ENCODE measurements at regions not wholly inside any gene's neighbourhood (a gene's known extent, or its start where the extent isn't known, plus 50 kb on each side); places are given as distances from the start of the nearest gene placed in this dataset.

DNA sequence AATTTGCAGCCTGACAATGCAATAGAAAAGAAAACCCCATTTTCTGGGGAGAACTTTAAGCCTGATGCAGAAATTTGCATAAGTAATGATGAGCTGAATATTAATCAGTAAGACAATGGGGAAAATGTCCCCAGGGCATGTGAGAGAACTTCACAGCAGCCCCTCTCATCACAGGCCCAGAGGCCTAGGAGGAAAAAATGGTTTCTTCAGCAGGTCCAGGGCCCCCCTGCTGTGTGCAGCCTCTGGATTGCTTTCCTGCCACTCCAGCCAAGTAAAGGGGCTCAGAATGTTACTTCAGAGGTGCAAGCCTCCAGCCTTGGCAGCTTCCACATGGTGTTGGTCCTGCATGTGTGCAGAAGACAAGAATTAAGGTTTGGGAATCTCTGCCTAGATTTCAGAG lies 900.3 kb upstream of the ROBO1 start:
- H3K9me3 ChIP-seq: peaks cover 9% of the 10 kb centered on the region
- no peak overlapping the region for H3K4me3 ChIP-seq
- no peaks in the 10 kb centered on the region for H3K36me3 ChIP-seq
- DNase-seq: no peak
- no peaks in the 10 kb centered on the region for H3K27me3 ChIP-seq
- TF ChIP-seq, protein P1, sequence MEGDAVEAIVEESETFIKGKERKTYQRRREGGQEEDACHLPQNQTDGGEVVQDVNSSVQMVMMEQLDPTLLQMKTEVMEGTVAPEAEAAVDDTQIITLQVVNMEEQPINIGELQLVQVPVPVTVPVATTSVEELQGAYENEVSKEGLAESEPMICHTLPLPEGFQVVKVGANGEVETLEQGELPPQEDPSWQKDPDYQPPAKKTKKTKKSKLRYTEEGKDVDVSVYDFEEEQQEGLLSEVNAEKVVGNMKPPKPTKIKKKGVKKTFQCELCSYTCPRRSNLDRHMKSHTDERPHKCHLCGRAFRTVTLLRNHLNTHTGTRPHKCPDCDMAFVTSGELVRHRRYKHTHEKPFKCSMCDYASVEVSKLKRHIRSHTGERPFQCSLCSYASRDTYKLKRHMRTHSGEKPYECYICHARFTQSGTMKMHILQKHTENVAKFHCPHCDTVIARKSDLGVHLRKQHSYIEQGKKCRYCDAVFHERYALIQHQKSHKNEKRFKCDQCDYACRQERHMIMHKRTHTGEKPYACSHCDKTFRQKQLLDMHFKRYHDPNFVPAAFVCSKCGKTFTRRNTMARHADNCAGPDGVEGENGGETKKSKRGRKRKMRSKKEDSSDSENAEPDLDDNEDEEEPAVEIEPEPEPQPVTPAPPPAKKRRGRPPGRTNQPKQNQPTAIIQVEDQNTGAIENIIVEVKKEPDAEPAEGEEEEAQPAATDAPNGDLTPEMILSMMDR (IDR thresholded peaks at IDR 0.05): no peak
- intact Hi-C loops (cut with DNase I): no loop called here
- no peak overlapping the region for H3K27ac ChIP-seq
- no peak for ATAC-seq
- H3K4me1 ChIP-seq: no peaks in the 10 kb centered on the region

DNA sequence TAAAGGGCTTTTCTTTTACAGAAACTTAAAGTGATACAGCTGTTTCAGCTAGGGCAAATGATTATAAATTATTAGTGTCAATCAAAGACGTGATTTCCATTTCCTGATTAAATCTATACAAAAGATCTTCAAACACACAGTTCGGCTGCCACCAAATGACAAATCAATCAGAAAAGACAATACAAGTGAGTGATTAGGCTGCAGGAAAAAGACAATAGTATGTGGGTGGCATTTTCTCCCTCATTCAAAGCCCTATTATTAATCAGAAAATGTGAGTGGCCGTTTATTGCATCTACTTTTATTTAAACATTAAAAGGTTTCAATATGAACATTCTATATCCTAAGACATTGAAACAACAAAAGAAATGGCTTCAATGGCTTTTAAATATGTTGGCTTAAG lies 895.6 kb upstream of the ROBO1 start:
- no peak for DNase-seq
- H3K4me3 ChIP-seq: no peak overlapping the region
- H3K9me3 ChIP-seq: peaks cover 6% of the 10 kb centered on the region
- no peaks in the 10 kb centered on the region for H3K4me1 ChIP-seq
- H3K27ac ChIP-seq: no peak overlapping the region
- no peak for ATAC-seq
- no peaks in the 10 kb centered on the region for H3K36me3 ChIP-seq
- TF ChIP-seq, protein P1 (IDR thresholded peaks at IDR 0.05): no peak
- no peaks in the 10 kb centered on the region for H3K27me3 ChIP-seq
- intact Hi-C loops (cut with DNase I): no loop called here

DNA sequence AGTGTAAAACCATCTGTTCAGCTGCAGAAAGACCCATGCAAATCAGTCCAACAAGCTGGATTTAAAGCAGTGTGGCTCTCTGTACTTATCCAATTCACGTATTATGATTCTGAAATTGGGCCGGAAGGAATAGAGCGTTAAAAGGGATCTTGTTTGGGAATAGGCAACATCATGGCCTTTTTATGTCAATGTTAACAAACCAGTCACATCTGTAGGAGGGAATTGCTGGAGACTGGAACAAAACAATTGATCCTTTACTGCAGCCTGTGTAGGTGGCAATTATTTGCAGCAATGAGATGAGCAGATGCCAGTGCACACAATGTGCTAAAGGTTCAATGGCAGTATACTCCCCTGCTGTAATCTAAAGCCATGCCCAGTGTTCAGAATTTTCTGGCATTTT lies 887.4 kb upstream of the ROBO1 start:
- DNase-seq (no peak), ATAC-seq (no peak)
- no peaks in the 10 kb centered on the region for H3K4me1 ChIP-seq
- H3K27ac ChIP-seq: no peak overlapping the region
- intact Hi-C loops (cut with DNase I): no loop called here
- TF ChIP-seq, protein P1 (IDR thresholded peaks at IDR 0.05): no peak
- no peaks in the 10 kb centered on the region for H3K36me3 ChIP-seq
- H3K9me3 ChIP-seq: no peaks in the 10 kb centered on the region
- H3K27me3 ChIP-seq: no peaks in the 10 kb centered on the region
- H3K4me3 ChIP-seq: no peak overlapping the region

DNA sequence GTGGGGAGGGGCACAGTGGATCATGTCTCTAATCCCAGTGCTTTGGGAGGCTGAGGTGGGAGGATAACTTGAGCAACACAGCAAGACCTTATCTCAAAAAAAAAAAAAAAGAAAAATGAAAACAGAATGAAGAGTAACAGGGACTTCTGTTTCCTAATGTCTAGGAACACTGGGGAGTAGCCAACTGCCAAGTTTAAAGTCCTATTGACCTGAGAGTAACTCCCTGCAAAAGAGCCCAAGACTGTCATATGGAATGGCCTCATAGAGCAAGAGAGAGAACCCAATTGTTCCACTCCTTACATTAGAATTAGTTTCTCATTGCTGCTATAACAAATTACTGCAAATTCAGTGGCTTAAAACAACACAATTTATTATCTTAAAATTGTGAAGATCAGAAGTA lies 881.4 kb upstream of the ROBO1 start:
- Histone ChIP-seq H3K27ac (no peak overlapping the region), H3K27me3 (no peaks in the 10 kb centered on the region), H3K4me1 (no peaks in the 10 kb centered on the region), H3K9me3 (no peaks in the 10 kb centered on the region), H3K4me3 (no peak overlapping the region), H3K36me3 (no peaks in the 10 kb centered on the region)
- ATAC-seq: no peak
- TF ChIP-seq, protein P1 (IDR thresholded peaks at IDR 0.05): no peak
- no peak for DNase-seq
- intact Hi-C loops (cut with DNase I): no loop called here

DNA sequence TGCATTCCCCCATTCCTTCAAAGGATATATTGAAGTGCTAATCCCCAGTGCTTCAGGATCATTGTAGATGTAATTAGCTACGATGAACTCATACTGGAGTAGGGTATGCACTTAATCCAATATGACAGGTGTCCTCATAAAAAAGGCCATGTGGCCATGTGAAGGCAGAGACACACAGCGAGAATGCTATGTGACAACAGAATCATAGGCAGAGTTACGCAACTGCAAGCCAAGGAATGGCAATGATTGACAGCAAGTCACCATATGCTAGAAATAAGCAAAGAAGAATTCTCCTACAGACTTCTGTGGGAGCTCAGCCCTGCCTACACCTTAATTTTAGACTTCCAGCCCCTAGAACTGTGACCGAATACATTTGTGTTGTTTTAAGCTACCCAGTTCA lies 875.6 kb upstream of the ROBO1 start:
- ATAC-seq: no peak
- intact Hi-C loops (cut with DNase I): no loop called here
- DNase-seq: no peak
- Histone ChIP-seq H3K9me3 (no peaks in the 10 kb centered on the region), H3K4me1 (no peaks in the 10 kb centered on the region), H3K27ac (no peak overlapping the region), H3K36me3 (no peaks in the 10 kb centered on the region), H3K4me3 (no peak overlapping the region), H3K27me3 (no peaks in the 10 kb centered on the region)
- TF ChIP-seq, protein P1 (IDR thresholded peaks at IDR 0.05): no peak

Data from upper lobe of right lung (tissue), 1 donor.